A673 (cell line): ENCODE measurements at regions not wholly inside any gene's neighbourhood (a gene's known extent, or its start where the extent isn't known, plus 50 kb on each side); places are given as distances from the start of the nearest gene placed in this dataset.
"Not testable (repeated sequence)": the region's sequence is repeated elsewhere in the genome, so short reads cannot be mapped to it uniquely, and the experiment has no call there.

Experiments
- EZH2 ChIP-seq: fragments of 200-600 bp; sonication (generic); IDR thresholded peaks from 2 replicates; pipeline ENCODE4 v1.6.1; 2017; ENCODE audit warnings: borderline replicate concordance, low read depth, mild to moderate bottlenecking, mixed read lengths, antibody characterized with exemption, low read length; ENCODE audit not compliant: poor library complexity, severe bottlenecking
- TF ChIP-seq, protein P1 (sequence below): fragments of 300-800, 200-600 bp; sonication (generic); conservative IDR thresholded peaks from 2 replicates; pipeline ENCODE4 v1.5.1; 2017; ENCODE audit warnings: low read depth, mild to moderate bottlenecking, antibody characterized with exemption, low read length, moderate library complexity, mixed read lengths

DNA sequence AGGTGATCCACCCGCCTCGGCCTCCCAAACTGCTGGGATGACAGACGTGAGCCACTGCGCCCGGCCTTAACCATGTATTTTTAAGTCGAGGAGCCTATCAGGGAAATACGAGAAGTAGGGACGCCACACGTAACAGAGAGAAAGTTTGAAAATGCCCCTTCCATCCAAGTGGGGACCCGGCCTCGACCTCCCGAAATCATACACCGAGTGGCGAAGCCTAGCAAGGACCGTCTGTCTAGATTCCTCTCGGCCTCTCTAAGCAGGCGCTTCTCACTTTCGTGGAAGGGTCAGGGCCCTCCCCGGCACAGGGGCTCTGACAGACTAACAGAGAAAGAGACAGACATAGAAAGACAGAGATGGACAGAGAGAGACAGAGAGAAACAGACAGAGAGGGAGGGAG, 1503.6 kb upstream of the DEFB115 start:
- TF ChIP-seq, protein P1, sequence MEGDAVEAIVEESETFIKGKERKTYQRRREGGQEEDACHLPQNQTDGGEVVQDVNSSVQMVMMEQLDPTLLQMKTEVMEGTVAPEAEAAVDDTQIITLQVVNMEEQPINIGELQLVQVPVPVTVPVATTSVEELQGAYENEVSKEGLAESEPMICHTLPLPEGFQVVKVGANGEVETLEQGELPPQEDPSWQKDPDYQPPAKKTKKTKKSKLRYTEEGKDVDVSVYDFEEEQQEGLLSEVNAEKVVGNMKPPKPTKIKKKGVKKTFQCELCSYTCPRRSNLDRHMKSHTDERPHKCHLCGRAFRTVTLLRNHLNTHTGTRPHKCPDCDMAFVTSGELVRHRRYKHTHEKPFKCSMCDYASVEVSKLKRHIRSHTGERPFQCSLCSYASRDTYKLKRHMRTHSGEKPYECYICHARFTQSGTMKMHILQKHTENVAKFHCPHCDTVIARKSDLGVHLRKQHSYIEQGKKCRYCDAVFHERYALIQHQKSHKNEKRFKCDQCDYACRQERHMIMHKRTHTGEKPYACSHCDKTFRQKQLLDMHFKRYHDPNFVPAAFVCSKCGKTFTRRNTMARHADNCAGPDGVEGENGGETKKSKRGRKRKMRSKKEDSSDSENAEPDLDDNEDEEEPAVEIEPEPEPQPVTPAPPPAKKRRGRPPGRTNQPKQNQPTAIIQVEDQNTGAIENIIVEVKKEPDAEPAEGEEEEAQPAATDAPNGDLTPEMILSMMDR = not testable (repeated sequence)
- not testable (repeated sequence) for TF ChIP-seq EZH2
